ENCODE measurements at regions not wholly inside any gene's neighbourhood (a gene's known extent, or its start where the extent isn't known, plus 50 kb on each side); places are given as distances from the start of the nearest gene placed in this dataset.

- no peak for DNase-seq
These were observed 285.7 kb downstream of the ZEB1 start for GRCh38 chr10:31604646-31605170.

GRCh38 chr10:31604096-31604495, 285.1 kb downstream of the ZEB1 start:
- no peak for DNase-seq

DNA sequence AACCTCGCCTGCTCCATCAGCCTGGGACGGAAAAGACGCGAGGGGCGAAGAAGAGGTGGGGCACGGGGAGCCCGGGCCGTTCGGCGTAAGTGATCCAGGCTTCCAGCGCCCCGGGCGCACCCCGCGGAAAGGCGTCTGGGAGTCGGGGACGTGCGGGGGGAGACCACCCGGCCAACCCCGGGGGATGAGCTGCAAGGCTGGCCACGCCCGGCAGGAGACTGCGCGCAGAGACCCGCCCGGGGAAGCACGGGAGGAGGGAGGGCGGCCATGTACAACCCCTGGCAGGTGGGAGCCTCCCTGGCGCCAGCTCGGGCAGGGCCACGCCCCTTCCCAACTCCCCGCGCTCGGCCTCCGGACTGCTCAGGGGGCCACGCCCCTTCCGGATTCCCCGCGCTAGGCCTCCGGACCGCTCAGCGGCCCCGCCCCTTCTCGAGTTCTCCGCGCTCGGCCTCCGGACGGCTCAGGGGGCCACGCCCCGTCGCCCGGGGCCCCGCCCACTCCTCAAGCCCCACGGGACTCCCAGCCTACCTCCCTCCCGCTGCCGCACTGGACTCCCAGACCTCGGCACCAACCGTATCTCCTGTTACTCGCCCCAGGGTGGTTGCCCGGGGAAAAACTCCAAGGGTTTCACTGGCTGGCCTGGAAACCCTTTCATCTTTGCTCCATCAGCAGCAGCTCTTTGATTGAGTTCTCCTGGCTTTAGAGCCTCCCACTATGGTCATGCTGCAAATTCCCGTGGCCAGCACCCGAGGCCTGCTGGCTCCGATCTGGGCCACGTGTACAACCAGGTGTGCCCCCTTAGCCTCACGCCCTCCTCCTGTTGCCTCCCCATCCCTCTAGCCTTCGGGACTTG, 284.4 kb downstream of the ZEB1 start:
- DNase-seq = peak; percentile 92 to 94

- no peak for DNase-seq
These were observed 283.7 kb downstream of the ZEB1 start for GRCh38 chr10:31602541-31603234.

- DNase-seq = no peak
These were observed 282.1 kb downstream of the ZEB1 start for GRCh38 chr10:31601136-31601535.

GRCh38 chr10:31599626-31600504, 280.8 kb downstream of the ZEB1 start:
- peak; percentile 62 to 73 for DNase-seq

GRCh38 chr10:31596765-31597164, 277.7 kb downstream of the ZEB1 start:
- DNase-seq = no peak

DNA sequence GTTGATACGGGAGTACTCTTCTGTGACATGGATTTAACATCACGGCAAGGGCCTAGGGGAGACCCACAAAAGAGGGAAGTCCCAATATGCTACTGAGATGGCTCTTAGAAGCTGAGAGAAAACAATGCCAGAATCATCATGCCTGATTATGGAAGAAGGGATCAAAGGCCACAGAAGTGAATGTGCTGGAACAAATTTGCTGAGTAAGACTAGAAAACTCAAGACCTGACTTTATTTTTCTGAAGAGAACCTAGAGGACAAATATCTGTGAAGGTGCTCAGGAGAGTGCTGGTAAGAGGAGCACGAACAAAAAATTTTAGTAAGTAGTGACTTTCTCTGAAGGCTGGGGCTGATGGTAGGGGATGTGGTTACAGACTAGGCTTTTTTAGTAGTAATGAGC, 277.0 kb downstream of the ZEB1 start:
- no peak for DNase-seq

DNA sequence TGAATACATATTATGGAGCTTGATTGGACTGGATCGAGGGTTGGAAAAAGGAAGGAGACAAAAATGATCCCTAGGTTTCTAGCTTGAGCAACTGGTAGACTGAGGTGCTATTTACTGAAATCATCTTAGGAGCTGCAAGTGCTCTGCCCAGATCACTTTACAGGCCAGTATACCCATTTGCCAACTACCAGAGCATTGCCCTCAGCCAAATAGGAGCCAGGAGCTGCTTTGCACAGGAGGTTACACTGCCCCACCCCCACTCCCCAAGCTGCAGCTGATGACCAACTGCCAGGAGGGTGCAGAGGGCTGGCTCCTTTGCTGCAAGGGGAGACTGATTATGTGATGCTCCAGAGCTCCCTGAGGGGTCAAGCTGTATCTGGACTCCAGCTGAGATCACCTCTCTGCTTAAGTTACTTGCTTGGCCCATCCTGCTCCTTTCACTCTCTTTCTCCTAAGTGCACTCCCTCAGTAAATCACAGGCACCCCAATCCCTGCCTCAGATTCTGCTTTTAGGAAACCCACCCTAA, 275.4 kb downstream of the ZEB1 start:
- DNase-seq = no peak

- DNase-seq = no peak
These were observed 274.1 kb downstream of the ZEB1 start for GRCh38 chr10:31593124-31593523.

GRCh38 chr10:31591569-31591968, 272.6 kb downstream of the ZEB1 start:
- no peak for DNase-seq

- peak; percentile 53 to 73 for DNase-seq
These were observed 271.2 kb downstream of the ZEB1 start for GRCh38 chr10:31590023-31590800.

- no peak for DNase-seq
These were observed 268.7 kb downstream of the ZEB1 start for GRCh38 chr10:31587691-31588090.

- peak; percentile 63 to 70 for DNase-seq
These were observed 268.0 kb downstream of the ZEB1 start for GRCh38 chr10:31586723-31587638.

- no peak for DNase-seq
These were observed 265.9 kb downstream of the ZEB1 start for GRCh38 chr10:31584876-31585275.

GRCh38 chr10:31584098-31584631, 265.1 kb downstream of the ZEB1 start:
- DNase-seq = no peak

GRCh38 chr10:31583293-31583692, 264.3 kb downstream of the ZEB1 start:
- DNase-seq = no peak

GRCh38 chr10:31582365-31583052, 263.5 kb downstream of the ZEB1 start:
- peak; percentile 31 to 50 for DNase-seq

DNA sequence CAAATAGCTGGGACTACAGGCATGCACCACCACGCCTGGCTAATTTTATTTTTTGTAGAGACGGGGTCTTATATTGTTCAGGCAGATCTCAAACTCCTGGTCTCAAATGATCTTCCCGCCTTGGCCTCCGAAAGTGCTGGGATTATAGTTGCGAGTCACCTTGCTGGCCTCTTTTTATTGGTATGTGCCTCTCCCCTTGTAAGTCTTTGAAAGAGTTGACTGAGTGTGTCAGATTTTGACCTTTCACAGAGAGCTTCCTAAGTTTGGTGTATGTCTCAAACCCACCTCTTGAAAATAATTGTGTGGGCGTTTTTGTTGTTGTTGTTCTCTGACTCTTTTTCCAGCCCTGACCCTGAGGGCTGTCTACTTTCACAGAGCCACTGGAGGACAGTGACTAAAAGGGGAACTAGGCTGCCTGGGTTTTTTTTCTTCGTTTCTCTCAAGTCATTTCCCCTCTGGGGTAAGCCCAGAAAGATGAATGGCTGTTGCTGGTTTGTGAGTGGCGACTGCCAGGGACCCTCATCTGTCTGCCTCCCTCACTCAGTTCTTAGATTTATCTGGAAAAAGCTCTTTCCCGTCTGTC, 262.8 kb downstream of the ZEB1 start:
- peak; percentile 84 to 89 for DNase-seq
